GM06990 (cell line): ENCODE measurements at regions not wholly inside any gene's neighbourhood (a gene's known extent, or its start where the extent isn't known, plus 50 kb on each side); places are given as distances from the start of the nearest gene placed in this dataset.

Experiments used
- DNase-seq: peaks from one replicate; pipeline ENCODE4 v3.0.0-alpha.2; 2011; ENCODE audit not compliant: insufficient read length; ENCODE audit errors: extremely low read depth
- H3K27me3 ChIP-seq: replicated peaks from 2 replicates; pipeline ENCODE4 v1.6.0; 2011; ENCODE audit warnings: low read length; ENCODE audit not compliant: control insufficient read depth, insufficient read depth
- H3K36me3 ChIP-seq: 2 replicates; pipeline ENCODE4 v1.5.1; 2011; ENCODE audit warnings: low read length; ENCODE audit not compliant: control insufficient read depth, insufficient read depth
- H3K4me3 ChIP-seq: replicated peaks from 2 replicates; pipeline ENCODE4 v1.5.1; 2011; ENCODE audit warnings: low read depth, mild to moderate bottlenecking, control low read depth, low read length
- CTCF ChIP-seq: IDR thresholded peaks from 2 replicates; pipeline ENCODE4 v1.5.1; 2011; ENCODE audit warnings: low read length, control low read depth, mild to moderate bottlenecking, inconsistent platforms; ENCODE audit not compliant: insufficient read depth, poor library complexity, severe bottlenecking

GRCh38 chr7:54662701-54663100, 96.3 kb downstream of the SEC61G start:
- no peaks in the 10 kb centered on the region for H3K27me3 ChIP-seq

GRCh38 chr7:54653905-54654304, 105.1 kb downstream of the SEC61G start:
- DNase-seq, result no peak
- H3K27me3 ChIP-seq, result no peaks in the 10 kb centered on the region

More at GRCh38 chr7:54662701-54663100, 96.3 kb downstream of the SEC61G start:
- Histone ChIP-seq H3K4me3 (no peak overlapping the region), H3K36me3 (no peaks in the 10 kb centered on the region)
- no peak for DNase-seq
- TF ChIP-seq CTCF, result no peak

GRCh38 chr7:54643064-54643463, 100.9 kb downstream of the VSTM2A start:
- no peak for TF ChIP-seq CTCF
- Histone ChIP-seq H3K4me3 (no peak overlapping the region), H3K27me3 (no peaks in the 10 kb centered on the region), H3K36me3 (no peaks in the 10 kb centered on the region)
- no peak for DNase-seq

More at GRCh38 chr7:54653905-54654304, 105.1 kb downstream of the SEC61G start:
- no peak for TF ChIP-seq CTCF
- Histone ChIP-seq H3K36me3 (no peaks in the 10 kb centered on the region), H3K4me3 (no peak overlapping the region)

DNA sequence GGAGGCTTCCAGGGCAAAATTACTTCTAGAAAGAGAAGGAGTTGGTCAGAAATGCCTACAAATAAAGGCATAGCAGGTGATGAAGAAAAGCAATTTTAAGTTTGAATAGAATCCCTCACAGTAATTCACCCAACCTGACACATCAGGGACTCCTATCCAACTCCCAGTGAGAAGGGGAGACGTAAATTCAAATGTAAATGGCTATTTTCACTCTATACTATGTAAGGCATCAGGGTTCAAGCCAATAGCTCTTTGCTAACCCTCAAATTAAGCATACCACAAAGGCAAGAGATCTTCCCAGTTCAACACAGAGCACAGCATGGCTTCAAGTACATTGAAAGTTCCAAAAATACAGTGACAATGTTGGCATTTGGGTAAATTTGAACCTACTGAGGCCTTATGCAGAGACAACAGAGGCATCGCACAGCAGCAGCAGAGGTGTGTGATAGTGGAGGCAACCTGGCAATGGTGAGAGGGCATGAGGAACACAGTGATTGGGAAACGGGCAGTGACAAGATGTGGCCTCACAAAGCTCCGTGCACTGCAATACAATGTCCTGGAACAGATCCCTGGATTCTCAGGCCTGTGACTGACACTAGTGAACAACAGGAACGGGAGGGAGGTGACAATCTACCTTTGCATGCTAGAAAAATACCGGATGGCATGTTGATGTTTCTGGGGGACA, 95.7 kb downstream of the VSTM2A start:
- no peaks in the 10 kb centered on the region for H3K36me3 ChIP-seq
- no peak for DNase-seq
- no peak for TF ChIP-seq CTCF
- no peaks in the 10 kb centered on the region for H3K27me3 ChIP-seq
- no peak overlapping the region for H3K4me3 ChIP-seq

- Histone ChIP-seq H3K36me3 (no peaks in the 10 kb centered on the region), H3K4me3 (no peak overlapping the region), H3K27me3 (no peaks in the 10 kb centered on the region)
- no peak for DNase-seq
- no peak for TF ChIP-seq CTCF
Observed at GRCh38 chr7:54632696-54633095, 90.5 kb downstream of the VSTM2A start.

- DNase-seq, result no peak
- H3K36me3 ChIP-seq, result no peaks in the 10 kb centered on the region
- no peak for TF ChIP-seq CTCF
- H3K27me3 ChIP-seq, result no peaks in the 10 kb centered on the region
- H3K4me3 ChIP-seq, result no peak overlapping the region
Observed at GRCh38 chr7:54629771-54630170, 87.6 kb downstream of the VSTM2A start.
